Fibroblast of lung (primary cell): ENCODE measurements at regions not wholly inside any gene's neighbourhood (a gene's known extent, or its start where the extent isn't known, plus 50 kb on each side); places are given as distances from the start of the nearest gene placed in this dataset.

Source experiments
- DNase-seq, 2 donors: peaks; one replicate each; pipeline versions ENCODE4 v3.0.0 to v3.0.0-alpha.2; 2010; ENCODE audit warnings: low read depth in 2 of 2
- H2AFZ ChIP-seq: 2 replicates; pipeline ENCODE4 v1.5.1; 2012; ENCODE audit warnings: low read length, control low read depth, inconsistent platforms
- H3K27ac ChIP-seq: 2 replicates; pipeline ENCODE4 v1.5.1; 2011; ENCODE audit warnings: low read length, control low read depth; ENCODE audit not compliant: insufficient read depth
- H3K27me3 ChIP-seq: 2 replicates; pipeline ENCODE4 v1.5.1; 2011; ENCODE audit warnings: mild to moderate bottlenecking, low read length; ENCODE audit not compliant: control insufficient read depth, insufficient read depth
- H3K36me3 ChIP-seq: 2 replicates; pipeline ENCODE4 v1.5.1; 2011; ENCODE audit warnings: low read length; ENCODE audit not compliant: control insufficient read depth, insufficient read depth
- H3K4me1 ChIP-seq: 2 replicates; pipeline ENCODE4 v1.5.1; 2011; ENCODE audit warnings: low read length; ENCODE audit not compliant: control insufficient read depth, insufficient read depth; ENCODE audit errors: extremely low read depth
- H3K4me2 ChIP-seq: 2 replicates; pipeline ENCODE4 v1.5.1; 2011; ENCODE audit warnings: low read length, control low read depth; ENCODE audit not compliant: insufficient read depth; ENCODE audit errors: extremely low read depth
- H3K4me3 ChIP-seq, 4 experiments: fragments of 200-600 bp in 1 of 4; sonication (generic) in 1 of 4; replicated peaks in 1 of 4; 2 replicates each; pipeline ENCODE4 v1.5.1; 2011 to 2016; ENCODE audit warnings: low read length in 4 of 4, low read depth in 3 of 4, mild to moderate bottlenecking in 3 of 4, control low read depth in 2 of 4, inconsistent platforms in 1 of 4, mixed read lengths in 1 of 4; ENCODE audit not compliant: insufficient read depth in 1 of 4; ENCODE audit errors: control extremely low read depth in 1 of 4
- H3K79me2 ChIP-seq: 2 replicates; pipeline ENCODE4 v1.5.1; 2012; ENCODE audit warnings: mild to moderate bottlenecking, low read length, inconsistent platforms; ENCODE audit not compliant: control insufficient read depth, insufficient read depth
- H3K9ac ChIP-seq: 2 replicates; pipeline ENCODE4 v1.5.1; 2011; ENCODE audit warnings: mild to moderate bottlenecking, low read length, control low read depth; ENCODE audit not compliant: insufficient read depth
- H3K9me3 ChIP-seq: 2 replicates; pipeline ENCODE4 v1.5.1; 2012; ENCODE audit warnings: low read depth, low read length; ENCODE audit not compliant: control insufficient read depth, insufficient read depth
- H4K20me1 ChIP-seq: 2 replicates; pipeline ENCODE4 v1.5.1; 2011; ENCODE audit warnings: low read length; ENCODE audit not compliant: control insufficient read depth, insufficient read depth; ENCODE audit errors: extremely low read depth
- EZH2 ChIP-seq: IDR thresholded peaks from 2 replicates; pipeline ENCODE4 v1.5.1; 2012; ENCODE audit warnings: low read length, control low read depth, mild to moderate bottlenecking; ENCODE audit errors: missing control alignments
- TF ChIP-seq, protein P1 (sequence below), 2 donors: IDR thresholded peaks in 1 of 2; conservative IDR thresholded peaks in 1 of 2; 1 replicate in 1 of 2; 2 replicates in 1 of 2; pipeline ENCODE4 v1.5.1; 2011 to 2012; ENCODE audit warnings: low read length in 2 of 2, control low read depth in 1 of 2, inconsistent platforms in 1 of 2, low read depth in 1 of 2, mild to moderate bottlenecking in 1 of 2

GRCh38 chr2:70391988-70392387 lies 90.1 kb upstream of the FAM136A start:
- Histone ChIP-seq H3K79me2 (no peaks in the 10 kb centered on the region), H3K27ac (no peak overlapping the region), H3K4me2 (no peak overlapping the region), H3K4me1 (no peaks in the 10 kb centered on the region), H2AFZ (no peak overlapping the region), H4K20me1 (no peaks in the 10 kb centered on the region), H3K36me3 (no peaks in the 10 kb centered on the region), H3K9ac (no peak overlapping the region), H3K27me3 (no peaks in the 10 kb centered on the region), H3K9me3 (no peaks in the 10 kb centered on the region), H3K4me3 (no peak overlapping the region)
- peak in 1 of 2 donors; percentile 4 for DNase-seq
- TF ChIP-seq EZH2, result no peak
- TF ChIP-seq, protein P1, sequence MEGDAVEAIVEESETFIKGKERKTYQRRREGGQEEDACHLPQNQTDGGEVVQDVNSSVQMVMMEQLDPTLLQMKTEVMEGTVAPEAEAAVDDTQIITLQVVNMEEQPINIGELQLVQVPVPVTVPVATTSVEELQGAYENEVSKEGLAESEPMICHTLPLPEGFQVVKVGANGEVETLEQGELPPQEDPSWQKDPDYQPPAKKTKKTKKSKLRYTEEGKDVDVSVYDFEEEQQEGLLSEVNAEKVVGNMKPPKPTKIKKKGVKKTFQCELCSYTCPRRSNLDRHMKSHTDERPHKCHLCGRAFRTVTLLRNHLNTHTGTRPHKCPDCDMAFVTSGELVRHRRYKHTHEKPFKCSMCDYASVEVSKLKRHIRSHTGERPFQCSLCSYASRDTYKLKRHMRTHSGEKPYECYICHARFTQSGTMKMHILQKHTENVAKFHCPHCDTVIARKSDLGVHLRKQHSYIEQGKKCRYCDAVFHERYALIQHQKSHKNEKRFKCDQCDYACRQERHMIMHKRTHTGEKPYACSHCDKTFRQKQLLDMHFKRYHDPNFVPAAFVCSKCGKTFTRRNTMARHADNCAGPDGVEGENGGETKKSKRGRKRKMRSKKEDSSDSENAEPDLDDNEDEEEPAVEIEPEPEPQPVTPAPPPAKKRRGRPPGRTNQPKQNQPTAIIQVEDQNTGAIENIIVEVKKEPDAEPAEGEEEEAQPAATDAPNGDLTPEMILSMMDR (conservative IDR thresholded peaks at IDR 0.05 in 1 of 2, IDR thresholded peaks at IDR 0.05 in 1 of 2; ENCODE audit: low read depth in 1 of 2, low read length in 2 of 2), result no peak

DNA sequence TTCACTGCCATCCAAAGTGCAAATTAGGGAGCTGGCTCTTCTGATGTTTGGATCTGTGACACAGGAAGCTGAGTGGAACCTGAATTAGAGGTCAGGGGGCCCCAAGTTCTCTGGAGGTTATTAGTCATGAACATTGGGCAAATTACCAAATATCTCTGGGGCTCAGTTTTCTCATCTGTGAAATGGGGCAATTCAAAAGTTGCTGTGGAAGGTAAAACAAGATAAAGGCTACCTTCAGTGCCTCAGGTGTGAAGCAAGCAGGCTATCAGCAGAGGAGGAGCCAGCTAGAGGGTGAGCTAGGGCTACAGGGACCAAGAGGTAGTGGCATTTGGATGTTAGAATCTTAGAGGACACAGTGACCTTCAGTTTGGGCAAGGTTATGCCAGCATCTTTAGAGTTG lies 89.4 kb upstream of the FAM136A start:
- no peak overlapping the region for H2AFZ ChIP-seq
- H3K27me3 ChIP-seq, result no peaks in the 10 kb centered on the region
- H4K20me1 ChIP-seq, result no peaks in the 10 kb centered on the region
- no peaks in the 10 kb centered on the region for H3K9me3 ChIP-seq
- H3K4me1 ChIP-seq, result no peaks in the 10 kb centered on the region
- H3K79me2 ChIP-seq, result no peaks in the 10 kb centered on the region
- TF ChIP-seq, protein P1 (conservative IDR thresholded peaks at IDR 0.05 in 1 of 2, IDR thresholded peaks at IDR 0.05 in 1 of 2; ENCODE audit: low read depth in 1 of 2, low read length in 2 of 2), result no peak
- TF ChIP-seq EZH2, result no peak
- H3K27ac ChIP-seq, result no peak overlapping the region
- H3K4me2 ChIP-seq, result no peak overlapping the region
- DNase-seq, result no peak
- no peaks in the 10 kb centered on the region for H3K36me3 ChIP-seq
- no peak overlapping the region for H3K9ac ChIP-seq
- no peak overlapping the region for H3K4me3 ChIP-seq

DNA sequence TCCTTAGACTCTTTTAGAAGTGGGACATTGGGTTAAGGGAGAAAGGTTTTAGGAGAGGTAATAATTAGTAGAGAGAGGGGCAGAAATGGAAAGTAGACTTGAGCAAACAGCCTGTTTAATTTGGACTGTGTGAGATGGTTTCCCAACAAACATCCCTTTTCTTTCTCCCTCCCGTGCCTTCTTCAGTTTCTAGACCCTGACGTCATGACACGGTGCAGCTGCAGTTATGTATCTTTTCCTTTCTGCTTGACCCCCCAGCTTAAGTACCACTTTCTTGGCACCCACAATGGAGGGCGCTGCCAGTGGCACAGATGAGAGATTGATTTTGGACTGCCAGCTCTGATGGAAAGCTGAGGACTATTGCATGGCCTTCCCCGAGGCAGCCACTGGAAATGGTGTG lies 86.9 kb upstream of the FAM136A start:
- no peaks in the 10 kb centered on the region for H3K79me2 ChIP-seq
- no peak overlapping the region for H3K4me3 ChIP-seq
- no peak overlapping the region for H3K4me2 ChIP-seq
- H3K27me3 ChIP-seq, result no peaks in the 10 kb centered on the region
- H2AFZ ChIP-seq, result no peak overlapping the region
- no peak overlapping the region for H3K9ac ChIP-seq
- no peak for TF ChIP-seq EZH2
- TF ChIP-seq, protein P1 (conservative IDR thresholded peaks at IDR 0.05 in 1 of 2, IDR thresholded peaks at IDR 0.05 in 1 of 2; ENCODE audit: low read depth in 1 of 2, low read length in 2 of 2), result no peak
- H3K36me3 ChIP-seq, result no peaks in the 10 kb centered on the region
- H3K27ac ChIP-seq, result no peak overlapping the region
- no peaks in the 10 kb centered on the region for H3K4me1 ChIP-seq
- H3K9me3 ChIP-seq, result no peaks in the 10 kb centered on the region
- DNase-seq, result no peak
- H4K20me1 ChIP-seq, result no peaks in the 10 kb centered on the region
